ENCODE measurements at regions not wholly inside any gene's neighbourhood (a gene's known extent, or its start where the extent isn't known, plus 50 kb on each side); places are given as distances from the start of the nearest gene placed in this dataset.

GRCh38 chr1:222023025-222023424, 281.1 kb upstream of the DUSP10 start:
- H3K27ac ChIP-seq (ENCODE audit: low read depth, low read length), result no peak overlapping the region
- no peaks in the 10 kb centered on the region for H3K9me3 ChIP-seq (ENCODE audit: low read length)
- H3K9ac ChIP-seq (ENCODE audit: low read length), result no peak overlapping the region
- no peaks in the 10 kb centered on the region for H3K27me3 ChIP-seq (ENCODE audit: control insufficient read depth in 1 of 2, insufficient read depth in 2 of 2, low read length in 2 of 2)
- H3K36me3 ChIP-seq (ENCODE audit: insufficient read depth, low read length), result no peaks in the 10 kb centered on the region
- no peak overlapping the region for H3K4me3 ChIP-seq (ENCODE audit: low read depth in 1 of 2, low read length in 2 of 2)
- H3K4me1 ChIP-seq (ENCODE audit: insufficient read depth, low read length), result no peaks in the 10 kb centered on the region

GRCh38 chr1:222021129-222021528, 279.2 kb upstream of the DUSP10 start:
- Histone ChIP-seq H3K4me3 (ENCODE audit: low read depth in 1 of 2, low read length in 2 of 2) (no peak overlapping the region), H3K27ac (ENCODE audit: low read depth, low read length) (no peak overlapping the region), H3K9ac (ENCODE audit: low read length) (no peak overlapping the region), H3K36me3 (ENCODE audit: insufficient read depth, low read length) (no peaks in the 10 kb centered on the region), H3K27me3 (ENCODE audit: control insufficient read depth in 1 of 2, insufficient read depth in 2 of 2, low read length in 2 of 2) (no peaks in the 10 kb centered on the region), H3K4me1 (ENCODE audit: insufficient read depth, low read length) (no peaks in the 10 kb centered on the region), H3K9me3 (ENCODE audit: low read length) (no peaks in the 10 kb centered on the region)

- no peaks in the 10 kb centered on the region for H3K4me1 ChIP-seq (ENCODE audit: insufficient read depth, low read length)
- no peak overlapping the region for H3K4me3 ChIP-seq (ENCODE audit: low read depth in 1 of 2, low read length in 2 of 2)
- no peaks in the 10 kb centered on the region for H3K36me3 ChIP-seq (ENCODE audit: insufficient read depth, low read length)
- no peak overlapping the region for H3K9ac ChIP-seq (ENCODE audit: low read length)
- H3K9me3 ChIP-seq (ENCODE audit: low read length), result no peaks in the 10 kb centered on the region
- no peak overlapping the region for H3K27ac ChIP-seq (ENCODE audit: low read depth, low read length)
- H3K27me3 ChIP-seq (ENCODE audit: control insufficient read depth in 1 of 2, insufficient read depth in 2 of 2, low read length in 2 of 2), result no peaks in the 10 kb centered on the region
Measured at GRCh38 chr1:222020553-222020952, 278.7 kb upstream of the DUSP10 start.

- Histone ChIP-seq H3K9ac (ENCODE audit: low read length) (no peak overlapping the region), H3K9me3 (ENCODE audit: low read length) (no peaks in the 10 kb centered on the region), H3K27ac (ENCODE audit: low read depth, low read length) (no peak overlapping the region), H3K4me3 (ENCODE audit: low read depth in 1 of 2, low read length in 2 of 2) (no peak overlapping the region), H3K4me1 (ENCODE audit: insufficient read depth, low read length) (no peaks in the 10 kb centered on the region), H3K27me3 (ENCODE audit: control insufficient read depth in 1 of 2, insufficient read depth in 2 of 2, low read length in 2 of 2) (no peaks in the 10 kb centered on the region), H3K36me3 (ENCODE audit: insufficient read depth, low read length) (no peaks in the 10 kb centered on the region)
Measured at GRCh38 chr1:222019029-222019428, 277.1 kb upstream of the DUSP10 start.

GRCh38 chr1:222018041-222018440, 276.2 kb upstream of the DUSP10 start:
- H3K9me3 ChIP-seq (ENCODE audit: low read length), result no peaks in the 10 kb centered on the region
- H3K9ac ChIP-seq (ENCODE audit: low read length), result no peak overlapping the region

GRCh38 chr1:222015686-222016085, 273.8 kb upstream of the DUSP10 start:
- Histone ChIP-seq H3K9me3 (ENCODE audit: low read length) (no peaks in the 10 kb centered on the region), H3K9ac (ENCODE audit: low read length) (no peak overlapping the region), H3K27ac (ENCODE audit: low read depth, low read length) (no peak overlapping the region), H3K27me3 (ENCODE audit: control insufficient read depth in 1 of 2, insufficient read depth in 2 of 2, low read length in 2 of 2) (no peaks in the 10 kb centered on the region), H3K4me3 (ENCODE audit: low read depth in 1 of 2, low read length in 2 of 2) (no peak overlapping the region), H3K4me1 (ENCODE audit: insufficient read depth, low read length) (no peaks in the 10 kb centered on the region), H3K36me3 (ENCODE audit: insufficient read depth, low read length) (no peaks in the 10 kb centered on the region)

More at GRCh38 chr1:222018041-222018440, 276.2 kb upstream of the DUSP10 start:
- Histone ChIP-seq H3K36me3 (ENCODE audit: insufficient read depth, low read length) (no peaks in the 10 kb centered on the region), H3K27ac (ENCODE audit: low read depth, low read length) (no peak overlapping the region), H3K27me3 (ENCODE audit: control insufficient read depth in 1 of 2, insufficient read depth in 2 of 2, low read length in 2 of 2) (no peaks in the 10 kb centered on the region), H3K4me1 (ENCODE audit: insufficient read depth, low read length) (no peaks in the 10 kb centered on the region), H3K4me3 (ENCODE audit: low read depth in 1 of 2, low read length in 2 of 2) (no peak overlapping the region)

- H3K27me3 ChIP-seq (ENCODE audit: control insufficient read depth in 1 of 2, insufficient read depth in 2 of 2, low read length in 2 of 2), result no peaks in the 10 kb centered on the region
- H3K36me3 ChIP-seq (ENCODE audit: insufficient read depth, low read length), result no peaks in the 10 kb centered on the region
- H3K4me3 ChIP-seq (ENCODE audit: low read depth in 1 of 2, low read length in 2 of 2), result no peak overlapping the region
- H3K27ac ChIP-seq (ENCODE audit: low read depth, low read length), result no peak overlapping the region
- H3K9ac ChIP-seq (ENCODE audit: low read length), result no peak overlapping the region
- H3K9me3 ChIP-seq (ENCODE audit: low read length), result no peaks in the 10 kb centered on the region
- no peaks in the 10 kb centered on the region for H3K4me1 ChIP-seq (ENCODE audit: insufficient read depth, low read length)
Measured at GRCh38 chr1:222014001-222014400, 272.1 kb upstream of the DUSP10 start.

- H3K4me1 ChIP-seq (ENCODE audit: insufficient read depth, low read length), result no peaks in the 10 kb centered on the region
- no peak overlapping the region for H3K4me3 ChIP-seq (ENCODE audit: low read depth in 1 of 2, low read length in 2 of 2)
- no peaks in the 10 kb centered on the region for H3K27me3 ChIP-seq (ENCODE audit: control insufficient read depth in 1 of 2, insufficient read depth in 2 of 2, low read length in 2 of 2)
- H3K9me3 ChIP-seq (ENCODE audit: low read length), result no peaks in the 10 kb centered on the region
- H3K9ac ChIP-seq (ENCODE audit: low read length), result no peak overlapping the region
- no peak overlapping the region for H3K27ac ChIP-seq (ENCODE audit: low read depth, low read length)
- H3K36me3 ChIP-seq (ENCODE audit: insufficient read depth, low read length), result no peaks in the 10 kb centered on the region
Measured at GRCh38 chr1:222012816-222013215, 270.9 kb upstream of the DUSP10 start.

- H3K9me3 ChIP-seq (ENCODE audit: low read length), result no peaks in the 10 kb centered on the region
- H3K4me3 ChIP-seq (ENCODE audit: low read depth in 1 of 2, low read length in 2 of 2), result no peak overlapping the region
- H3K9ac ChIP-seq (ENCODE audit: low read length), result no peak overlapping the region
- H3K36me3 ChIP-seq (ENCODE audit: insufficient read depth, low read length), result no peaks in the 10 kb centered on the region
- H3K27ac ChIP-seq (ENCODE audit: low read depth, low read length), result no peak overlapping the region
- no peaks in the 10 kb centered on the region for H3K4me1 ChIP-seq (ENCODE audit: insufficient read depth, low read length)
- H3K27me3 ChIP-seq (ENCODE audit: control insufficient read depth in 1 of 2, insufficient read depth in 2 of 2, low read length in 2 of 2), result no peaks in the 10 kb centered on the region
Measured at GRCh38 chr1:222010306-222010705, 268.4 kb upstream of the DUSP10 start.

GRCh38 chr1:222009105-222009730, 267.3 kb upstream of the DUSP10 start:
- Histone ChIP-seq H3K4me3 (ENCODE audit: low read depth in 1 of 2, low read length in 2 of 2) (no peak overlapping the region), H3K36me3 (ENCODE audit: insufficient read depth, low read length) (no peaks in the 10 kb centered on the region), H3K27me3 (ENCODE audit: control insufficient read depth in 1 of 2, insufficient read depth in 2 of 2, low read length in 2 of 2) (no peaks in the 10 kb centered on the region), H3K4me1 (ENCODE audit: insufficient read depth, low read length) (no peaks in the 10 kb centered on the region), H3K9me3 (ENCODE audit: low read length) (no peaks in the 10 kb centered on the region), H3K27ac (ENCODE audit: low read depth, low read length) (no peak overlapping the region), H3K9ac (ENCODE audit: low read length) (no peak overlapping the region)

- no peak overlapping the region for H3K27ac ChIP-seq (ENCODE audit: low read depth, low read length)
- no peaks in the 10 kb centered on the region for H3K27me3 ChIP-seq (ENCODE audit: control insufficient read depth in 1 of 2, insufficient read depth in 2 of 2, low read length in 2 of 2)
- H3K9ac ChIP-seq (ENCODE audit: low read length), result no peak overlapping the region
- H3K4me1 ChIP-seq (ENCODE audit: insufficient read depth, low read length), result no peaks in the 10 kb centered on the region
- no peaks in the 10 kb centered on the region for H3K36me3 ChIP-seq (ENCODE audit: insufficient read depth, low read length)
- H3K4me3 ChIP-seq (ENCODE audit: low read depth in 1 of 2, low read length in 2 of 2), result no peak overlapping the region
- H3K9me3 ChIP-seq (ENCODE audit: low read length), result no peaks in the 10 kb centered on the region
Measured at GRCh38 chr1:222006715-222007114, 264.8 kb upstream of the DUSP10 start.

GRCh38 chr1:222004784-222005183, 262.9 kb upstream of the DUSP10 start:
- Histone ChIP-seq H3K36me3 (ENCODE audit: insufficient read depth, low read length) (no peaks in the 10 kb centered on the region), H3K27ac (ENCODE audit: low read depth, low read length) (no peak overlapping the region), H3K4me3 (ENCODE audit: low read depth in 1 of 2, low read length in 2 of 2) (no peak overlapping the region), H3K4me1 (ENCODE audit: insufficient read depth, low read length) (no peaks in the 10 kb centered on the region), H3K27me3 (ENCODE audit: control insufficient read depth in 1 of 2, insufficient read depth in 2 of 2, low read length in 2 of 2) (no peaks in the 10 kb centered on the region), H3K9me3 (ENCODE audit: low read length) (no peaks in the 10 kb centered on the region), H3K9ac (ENCODE audit: low read length) (no peak overlapping the region)

Data from muscle layer of colon (tissue), 2 donors.